ENCODE measurements at regions not wholly inside any gene's neighbourhood (a gene's known extent, or its start where the extent isn't known, plus 50 kb on each side); places are given as distances from the start of the nearest gene placed in this dataset.

- TF ChIP-seq MAX (IDR thresholded peaks at IDR 0.05) (no peak), FOXM1 (IDR thresholded peaks at IDR 0.05; ENCODE audit: borderline replicate concordance, low read depth) (no peak)
These were observed 154.6 kb upstream of the ALG10B start for GRCh38 chr12:38162013-38162412.

Data from Ishikawa (cell line).